ENCODE measurements at regions not wholly inside any gene's neighbourhood (a gene's known extent, or its start where the extent isn't known, plus 50 kb on each side); places are given as distances from the start of the nearest gene placed in this dataset.

GRCh38 chr1:115203287-115203686 lies 114.0 kb upstream of the TSPAN2 start:
- no peak for DNase-seq (ENCODE audit: low read depth)

DNA sequence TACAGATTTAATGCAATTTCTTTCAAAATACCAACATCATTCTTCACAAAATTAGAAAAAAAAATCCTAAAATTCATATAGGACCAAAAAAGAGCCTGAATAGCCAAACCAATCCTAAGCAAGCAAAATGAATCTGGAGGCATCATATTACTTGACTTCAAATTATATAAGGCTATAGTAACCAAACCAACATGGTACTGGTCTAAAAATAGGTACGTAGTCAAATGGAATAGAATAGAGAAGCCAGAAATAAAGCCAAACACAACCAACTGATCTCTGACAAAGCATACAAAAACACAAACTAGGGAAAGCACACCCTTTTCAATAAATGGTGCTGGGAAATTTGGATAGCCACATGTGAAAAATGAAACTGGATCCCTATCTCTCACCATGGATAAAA lies 112.3 kb upstream of the TSPAN2 start:
- DNase-seq (ENCODE audit: low read depth), result no peak

DNA sequence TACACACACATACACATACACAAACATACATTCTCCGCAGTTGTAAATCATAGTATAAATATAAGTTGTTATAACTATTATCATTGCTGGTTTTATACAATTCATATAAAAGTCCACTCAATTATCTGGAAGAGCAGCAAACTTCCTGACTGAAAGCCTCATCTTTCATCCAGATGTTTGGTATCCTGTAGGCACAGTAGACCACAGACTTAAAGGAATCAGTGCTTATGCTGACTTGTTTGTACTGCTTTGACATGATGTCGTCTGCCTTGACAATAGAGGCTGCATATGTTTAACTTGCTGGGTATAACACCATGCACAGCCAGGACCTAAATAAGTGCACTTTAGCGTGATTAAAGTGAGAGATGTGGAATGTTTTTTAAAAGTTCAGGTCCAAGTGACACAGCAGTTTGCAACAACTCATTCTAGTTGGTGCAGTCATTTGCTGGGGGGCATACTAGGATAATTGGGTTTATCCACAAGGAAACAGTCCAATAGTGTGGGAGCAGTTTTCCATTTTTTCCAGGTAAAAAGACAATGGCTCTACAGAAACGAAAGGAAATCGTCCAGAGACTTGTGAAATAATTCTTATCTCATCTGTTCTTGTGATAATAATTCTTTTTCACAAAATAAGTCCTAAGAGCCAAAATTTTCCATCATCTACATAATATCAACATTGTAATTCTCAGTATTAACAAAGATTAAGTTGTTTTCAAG lies 110.3 kb upstream of the TSPAN2 start:
- no peak for DNase-seq (ENCODE audit: low read depth)

GRCh38 chr1:115198938-115199337 lies 109.6 kb upstream of the TSPAN2 start:
- no peak for DNase-seq (ENCODE audit: low read depth)

DNA sequence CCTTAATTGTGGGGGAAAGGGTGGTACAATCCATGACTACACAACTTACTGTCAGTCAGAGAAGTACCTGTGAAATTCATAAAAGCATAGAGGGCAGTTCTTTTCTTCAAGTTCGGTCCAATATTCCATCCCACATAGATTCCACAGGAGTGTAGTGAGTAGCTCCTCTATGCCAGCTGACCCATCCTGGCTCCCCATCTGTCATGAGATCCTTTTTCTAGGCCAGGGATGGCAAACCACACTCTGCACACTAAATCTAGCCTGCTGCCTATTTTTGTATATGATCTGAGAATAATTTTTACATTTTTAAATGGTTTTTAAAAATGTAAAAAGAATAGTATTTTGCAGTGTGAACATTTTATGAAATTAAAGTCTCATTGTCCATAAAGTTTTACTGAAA lies 107.0 kb upstream of the TSPAN2 start:
- no peak for DNase-seq (ENCODE audit: low read depth)

DNA sequence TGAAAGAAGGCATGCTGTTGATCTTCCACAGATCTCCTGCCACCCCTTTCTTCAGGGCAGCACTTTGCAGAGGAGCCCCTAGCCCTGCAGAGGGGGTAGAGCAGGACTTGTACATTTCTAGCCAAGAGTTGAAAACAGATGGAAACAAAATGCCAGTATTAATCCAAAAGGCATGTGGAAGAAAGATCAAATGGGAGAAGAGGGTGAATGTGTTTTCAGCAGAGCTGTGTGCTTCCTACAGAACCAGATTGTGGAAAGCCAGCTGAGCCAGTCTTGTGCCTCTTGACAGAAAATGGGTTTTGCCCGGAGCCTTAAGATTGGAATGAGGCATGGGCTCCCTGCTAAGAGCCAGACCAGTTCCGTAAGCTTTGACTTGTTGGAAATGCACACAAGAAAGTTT lies 105.2 kb upstream of the TSPAN2 start:
- DNase-seq (ENCODE audit: low read depth), result no peak

- DNase-seq (ENCODE audit: low read depth), result no peak
These were observed 103.9 kb upstream of the TSPAN2 start for GRCh38 chr1:115193046-115193828.

- no peak for DNase-seq (ENCODE audit: low read depth)
These were observed 103.0 kb upstream of the TSPAN2 start for GRCh38 chr1:115192200-115192767.

GRCh38 chr1:115191691-115192090 lies 102.4 kb upstream of the TSPAN2 start:
- no peak for DNase-seq (ENCODE audit: low read depth)

DNA sequence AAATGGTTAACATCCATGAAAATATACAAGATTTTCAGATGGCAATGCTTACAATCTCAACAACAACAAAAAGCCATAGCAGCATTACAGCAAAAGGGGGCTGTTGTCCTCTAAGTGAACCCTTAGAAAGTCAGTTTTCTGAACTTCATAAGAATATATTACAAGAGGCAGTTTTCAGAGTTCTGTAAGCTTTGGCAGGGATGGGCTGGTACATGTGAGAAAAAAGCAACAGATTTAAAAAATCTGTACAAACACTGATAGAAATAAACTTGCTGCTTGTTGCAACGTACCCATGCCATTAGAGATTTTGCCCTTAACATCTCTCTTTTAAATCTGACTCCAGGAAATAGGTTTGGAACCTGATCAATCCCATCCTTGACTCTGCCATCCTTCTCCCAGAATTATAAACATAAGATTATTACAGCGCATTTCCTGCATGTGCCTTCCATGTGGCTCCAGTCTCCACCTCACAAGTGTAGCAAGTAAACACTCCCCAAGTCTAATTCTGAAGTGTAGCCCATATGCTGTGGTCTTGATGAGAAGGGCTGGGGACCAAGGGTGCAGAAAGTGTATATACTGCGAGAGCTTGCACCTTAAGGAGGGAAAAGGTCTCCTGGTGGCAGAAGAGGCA lies 101.4 kb upstream of the TSPAN2 start:
- DNase-seq (ENCODE audit: low read depth), result no peak

GRCh38 chr1:115189814-115190539 lies 100.7 kb upstream of the TSPAN2 start:
- peak; percentile 90 for DNase-seq (ENCODE audit: low read depth)

GRCh38 chr1:115188680-115189395 lies 99.5 kb upstream of the TSPAN2 start:
- no peak for DNase-seq (ENCODE audit: low read depth)

GRCh38 chr1:115186711-115187265 lies 97.5 kb upstream of the TSPAN2 start:
- no peak for DNase-seq (ENCODE audit: low read depth)

- DNase-seq (ENCODE audit: low read depth), result no peak
These were observed 96.0 kb upstream of the TSPAN2 start for GRCh38 chr1:115185336-115185735.

- DNase-seq (ENCODE audit: low read depth), result peak; percentile 50
These were observed 95.6 kb upstream of the TSPAN2 start for GRCh38 chr1:115184951-115185331.

DNA sequence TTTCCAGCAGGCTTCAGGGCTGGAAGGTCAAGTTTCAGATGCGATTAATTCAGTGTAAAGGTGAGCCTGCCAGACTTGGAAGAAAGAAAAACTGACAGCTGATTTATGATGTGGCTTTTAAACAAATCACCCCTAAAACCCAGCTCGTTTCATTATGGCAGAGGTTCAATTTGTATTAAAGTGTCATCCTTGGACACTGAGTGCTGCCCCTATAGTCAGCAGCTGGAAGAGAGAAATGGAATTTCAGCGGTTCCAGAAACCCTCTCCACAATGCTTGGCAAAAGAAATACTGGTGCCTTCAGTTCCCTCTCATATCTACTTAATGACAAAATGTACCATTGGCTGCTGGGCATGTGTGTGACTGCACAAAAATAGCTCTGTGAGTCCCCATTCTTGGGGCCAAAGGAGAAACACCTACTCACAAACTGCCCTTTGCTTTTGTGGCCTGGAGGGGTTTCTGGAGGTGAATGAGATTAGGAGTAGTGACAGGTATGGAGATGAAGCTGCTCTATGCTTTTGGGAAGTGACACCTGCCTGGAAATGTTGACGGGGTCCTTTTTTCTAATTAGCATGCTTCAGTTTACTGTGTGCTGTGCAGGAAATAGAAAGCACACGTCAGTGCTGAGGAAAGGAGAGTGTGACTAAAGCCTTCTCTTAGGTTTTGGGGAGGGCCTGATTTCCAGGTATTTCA lies 95.1 kb upstream of the TSPAN2 start:
- DNase-seq (ENCODE audit: low read depth), result no peak

- no peak for DNase-seq (ENCODE audit: low read depth)
These were observed 94.5 kb upstream of the TSPAN2 start for GRCh38 chr1:115183721-115184259.

GRCh38 chr1:115183158-115183557 lies 93.9 kb upstream of the TSPAN2 start:
- DNase-seq (ENCODE audit: low read depth), result no peak

DNA sequence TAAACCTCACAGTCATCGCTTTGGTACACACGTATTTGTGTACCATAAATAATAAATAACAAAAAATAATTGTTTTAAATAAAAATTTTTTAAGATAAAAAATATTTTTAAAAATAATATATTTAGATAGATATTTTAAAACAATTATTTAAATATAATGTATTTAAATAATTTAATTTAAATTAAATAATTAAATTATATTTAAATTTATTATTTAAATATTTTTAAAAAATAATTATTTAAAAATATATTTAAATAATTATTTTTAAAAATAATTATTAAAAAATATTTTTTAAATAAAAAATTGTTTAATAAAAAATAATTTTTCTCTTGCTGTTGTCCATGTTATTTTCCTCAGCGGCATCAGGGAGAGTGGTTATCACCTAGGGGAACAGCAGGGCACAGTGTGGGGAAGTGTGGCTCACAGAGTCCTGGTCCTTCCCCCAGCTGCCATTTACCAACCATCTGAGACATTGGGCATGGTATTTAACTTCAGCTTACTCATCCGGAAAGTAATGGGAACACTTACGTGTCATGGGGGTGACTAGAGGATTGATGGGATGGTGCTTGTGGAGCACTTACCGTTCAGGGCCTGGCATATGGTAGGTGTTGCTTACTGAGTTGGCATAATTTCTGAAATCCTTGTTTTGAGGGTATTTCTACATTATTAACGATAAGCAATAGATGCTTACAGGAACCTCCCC lies 92.9 kb upstream of the TSPAN2 start:
- peak; percentile 61 for DNase-seq (ENCODE audit: low read depth)

GRCh38 chr1:115181231-115181630 lies 91.9 kb upstream of the TSPAN2 start:
- no peak for DNase-seq (ENCODE audit: low read depth)
